H1 (cell line): ENCODE measurements at regions not wholly inside any gene's neighbourhood (a gene's known extent, or its start where the extent isn't known, plus 50 kb on each side); places are given as distances from the start of the nearest gene placed in this dataset.

ENCODE experiments used
- CTCF ChIA-PET: fragments of 300-600 bp; sonication (Branson Sonifier 250); formaldehyde crosslinking; loops from one replicate; lab custom pipeline; 2021; ENCODE audit not compliant: partially characterized antibody; lab: Charles Lee
- POLR2A ChIA-PET: fragments of 300-600 bp; sonication (Branson Sonifier 250); formaldehyde crosslinking; loops from one replicate; lab custom pipeline; 2021; ENCODE audit warnings: inconsistent platforms; ENCODE audit not compliant: partially characterized antibody; lab: Charles Lee
- DNase-seq, 2 experiments: peaks; one replicate each; pipeline versions ENCODE4 v3.0.0 to v3.0.0-alpha.2; 2010 to 2022; ENCODE audit warnings: low spot score in 2 of 2, low read depth in 1 of 2, mixed read lengths in 1 of 2
- FAIRE-seq: peaks from 2 replicates; lab custom pipeline; 2011; peaks lifted over from hg19 to GRCh38; lab: Jason Lieb, UNC
- H2AFZ ChIP-seq: 2 replicates; pipeline ENCODE4 v1.8.1; 2012; ENCODE audit warnings: low read length, inconsistent platforms
- H2AK5ac ChIP-seq: 2 replicates; pipeline ENCODE4 v1.6.1; 2013; ENCODE audit warnings: low read depth, low read length
- H2BK120ac ChIP-seq: replicated peaks from 2 replicates; pipeline ENCODE3; 2013; ENCODE audit warnings: low read depth, low read length, inconsistent platforms
- H2BK12ac ChIP-seq: 2 replicates; pipeline ENCODE4 v1.6.1; 2013; ENCODE audit warnings: low read depth, low read length
- H2BK15ac ChIP-seq: 2 replicates; pipeline ENCODE4 v1.6.1; 2013; ENCODE audit warnings: low read length
- H2BK20ac ChIP-seq: 2 replicates; pipeline ENCODE4 v1.6.1; 2013; ENCODE audit warnings: low read length
- H2BK5ac ChIP-seq: 2 replicates; pipeline ENCODE4 v1.6.1; 2013; ENCODE audit warnings: low read depth, low read length
- H3K14ac ChIP-seq: 2 replicates; pipeline ENCODE4 v1.6.1; 2013; ENCODE audit warnings: inconsistent platforms; ENCODE audit not compliant: insufficient read length
- H3K18ac ChIP-seq: 2 replicates; pipeline ENCODE4 v1.6.1; 2013; ENCODE audit warnings: low read length; ENCODE audit errors: extremely low read depth
- H3K23ac ChIP-seq: 2 replicates; pipeline ENCODE4 v1.6.1; 2013; ENCODE audit warnings: inconsistent platforms; ENCODE audit not compliant: insufficient read length
- H3K23me2 ChIP-seq: 2 replicates; pipeline ENCODE4 v1.6.1; 2013; ENCODE audit warnings: low read depth, low read length
- H3K27ac ChIP-seq: 2 replicates; pipeline ENCODE4 v1.6.1; 2011; ENCODE audit warnings: low read depth, low read length, inconsistent platforms
- H3K27me3 ChIP-seq, 4 experiments: replicated peaks in 1 of 4; 1 replicate in 1 of 4; 2 replicates in 3 of 4; pipeline versions ENCODE4 v1.6.1 to v1.8.1; 2011 to 2013; ENCODE audit warnings: low read length in 3 of 4, mild to moderate bottlenecking in 3 of 4, inconsistent platforms in 2 of 4, mixed read lengths in 2 of 4, moderate library complexity in 1 of 4; ENCODE audit not compliant: control insufficient read depth in 3 of 4, insufficient read depth in 3 of 4; ENCODE audit errors: extremely low read depth in 1 of 4
- H3K36me3 ChIP-seq, 4 experiments: 2 replicates each; pipeline versions ENCODE4 v1.6.1 to v1.8.1; 2011 to 2013; ENCODE audit warnings: mild to moderate bottlenecking in 4 of 4, low read length in 3 of 4, moderate library complexity in 2 of 4, control low read depth in 1 of 4, inconsistent platforms in 1 of 4; ENCODE audit not compliant: insufficient read depth in 4 of 4, control insufficient read depth in 2 of 4
- H3K4ac ChIP-seq: replicated peaks from 2 replicates; pipeline ENCODE3; 2013; ENCODE audit warnings: low read length, low read depth, mixed read lengths, inconsistent platforms; ENCODE audit not compliant: insufficient read length
- H3K4me1 ChIP-seq, 4 experiments: replicated peaks in 1 of 4; 1 replicate in 1 of 4; 2 replicates in 3 of 4; pipeline versions ENCODE4 v1.6.1 to v1.8.1; 2011 to 2013; ENCODE audit warnings: low read length in 3 of 4, inconsistent platforms in 2 of 4, mixed read lengths in 1 of 4; ENCODE audit not compliant: insufficient read depth in 4 of 4, control insufficient read depth in 3 of 4
- H3K4me2 ChIP-seq, 2 experiments: 2 replicates each; pipeline versions ENCODE4 v1.6.1 to v1.8.1; 2011 to 2013; ENCODE audit warnings: low read depth in 2 of 2, low read length in 2 of 2, control low read depth in 1 of 2, inconsistent platforms in 1 of 2, mild to moderate bottlenecking in 1 of 2; ENCODE audit not compliant: insufficient read depth in 1 of 2
- H3K4me3 ChIP-seq, 4 experiments: fragments of 200-600, 300-600 bp in 1 of 4; sonication (generic), shearing (Covaris generic), sonication (Bioruptor Twin) in 1 of 4; 2 replicates each; pipeline versions ENCODE4 v1.5.1 to v1.8.1; 2011 to 2016; ENCODE audit warnings: low read length in 4 of 4, low read depth in 3 of 4, control low read depth in 2 of 4, inconsistent platforms in 2 of 4, mild to moderate bottlenecking in 2 of 4, mixed read lengths in 1 of 4, moderate library complexity in 1 of 4; ENCODE audit not compliant: insufficient read depth in 2 of 4; ENCODE audit errors: extremely low read depth in 1 of 4
- H3K56ac ChIP-seq: replicated peaks from 2 replicates; pipeline ENCODE3; 2013; ENCODE audit warnings: low read depth, mild to moderate bottlenecking, mixed read lengths, low read length, inconsistent platforms; ENCODE audit not compliant: insufficient read length
- H3K79me1 ChIP-seq: 2 replicates; pipeline ENCODE4 v1.6.1; 2013; ENCODE audit warnings: low read depth, low read length, control low read depth
- H3K79me2 ChIP-seq, 2 experiments: 2 replicates each; pipeline versions ENCODE4 v1.6.1 to v1.8.1; 2012 to 2013; ENCODE audit warnings: low read length in 2 of 2, mild to moderate bottlenecking in 2 of 2, inconsistent platforms in 1 of 2; ENCODE audit not compliant: insufficient read depth in 2 of 2, control insufficient read depth in 1 of 2
- H3K9ac ChIP-seq, 4 experiments: replicated peaks in 1 of 4; 1 replicate in 1 of 4; 2 replicates in 3 of 4; pipeline versions ENCODE4 v1.6.1 to v1.8.1; 2011 to 2013; ENCODE audit warnings: low read depth in 3 of 4, low read length in 3 of 4, control low read depth in 2 of 4, mild to moderate bottlenecking in 2 of 4, moderate library complexity in 2 of 4, inconsistent platforms in 1 of 4; ENCODE audit errors: extremely low read depth in 1 of 4
- H3K9me3 ChIP-seq, 2 experiments: 2 replicates each; pipeline versions ENCODE4 v1.6.1 to v1.8.1; 2012 to 2013; ENCODE audit warnings: mild to moderate bottlenecking in 2 of 2, moderate library complexity in 2 of 2, control low read depth in 1 of 2, inconsistent platforms in 1 of 2, low read depth in 1 of 2, low read length in 1 of 2, mixed read lengths in 1 of 2; ENCODE audit not compliant: insufficient read depth in 2 of 2
- H4K20me1 ChIP-seq, 2 experiments: replicated peaks in 1 of 2; 2 replicates each; pipeline versions ENCODE3 to v1.8.1; 2011 to 2013; ENCODE audit warnings: inconsistent platforms in 2 of 2, low read length in 2 of 2, mild to moderate bottlenecking in 1 of 2; ENCODE audit not compliant: insufficient read depth in 2 of 2, control insufficient read depth in 1 of 2
- H4K5ac ChIP-seq: 2 replicates; pipeline ENCODE4 v1.6.1; 2013; ENCODE audit warnings: low read length, low read depth, mixed read lengths, inconsistent platforms; ENCODE audit not compliant: insufficient read length
- H4K8ac ChIP-seq: 2 replicates; pipeline ENCODE4 v1.8.0; 2013; ENCODE audit warnings: mild to moderate bottlenecking, moderate library complexity, low read length, inconsistent platforms; ENCODE audit not compliant: insufficient read depth; ENCODE audit errors: extremely low read depth
- H4K91ac ChIP-seq: replicated peaks from 2 replicates; pipeline ENCODE3; 2013; ENCODE audit warnings: low read length, mixed read lengths, inconsistent platforms; ENCODE audit not compliant: insufficient read length
- GABPA ChIP-seq: IDR thresholded peaks from 2 replicates; pipeline ENCODE4 v1.6.1; 2011; ENCODE audit warnings: mild to moderate bottlenecking, low read length, moderate library complexity, borderline replicate concordance; ENCODE audit not compliant: insufficient read depth
- SUZ12 ChIP-seq: fragments of 200-600 bp; sonication (generic); IDR thresholded peaks from 2 replicates; pipeline ENCODE4 v1.6.1; 2012; ENCODE audit warnings: mild to moderate bottlenecking, inconsistent platforms, low read length, moderate library complexity, mixed read lengths
- WGBS, 2 experiments: shearing (Covaris generic) in 1 of 2; methylation state at CpG; one replicate each; pipeline versions ENCODE4 v1.1.6 to v1.1.7; 2013 to 2015; ENCODE audit warnings: low lambda C conversion rate in 2 of 2, mixed read lengths in 2 of 2, inconsistent platforms in 1 of 2, low coverage in 1 of 2, missing lambda C conversion rate in 1 of 2; ENCODE audit not compliant: insufficient replicate concordance in 2 of 2, insufficient coverage in 1 of 2, insufficient read length in 1 of 2; ENCODE audit errors: extremely low coverage in 1 of 2, missing lambda C conversion rate in 1 of 2; 5-methylcytosine and 5-hydroxymethylcytosine counted together
- TF ChIP-seq, protein P1 (sequence below): IDR thresholded peaks from 2 replicates; pipeline ENCODE4 v1.6.1; 2011; ENCODE audit warnings: low read length, improper control_type of control experiment

DNA sequence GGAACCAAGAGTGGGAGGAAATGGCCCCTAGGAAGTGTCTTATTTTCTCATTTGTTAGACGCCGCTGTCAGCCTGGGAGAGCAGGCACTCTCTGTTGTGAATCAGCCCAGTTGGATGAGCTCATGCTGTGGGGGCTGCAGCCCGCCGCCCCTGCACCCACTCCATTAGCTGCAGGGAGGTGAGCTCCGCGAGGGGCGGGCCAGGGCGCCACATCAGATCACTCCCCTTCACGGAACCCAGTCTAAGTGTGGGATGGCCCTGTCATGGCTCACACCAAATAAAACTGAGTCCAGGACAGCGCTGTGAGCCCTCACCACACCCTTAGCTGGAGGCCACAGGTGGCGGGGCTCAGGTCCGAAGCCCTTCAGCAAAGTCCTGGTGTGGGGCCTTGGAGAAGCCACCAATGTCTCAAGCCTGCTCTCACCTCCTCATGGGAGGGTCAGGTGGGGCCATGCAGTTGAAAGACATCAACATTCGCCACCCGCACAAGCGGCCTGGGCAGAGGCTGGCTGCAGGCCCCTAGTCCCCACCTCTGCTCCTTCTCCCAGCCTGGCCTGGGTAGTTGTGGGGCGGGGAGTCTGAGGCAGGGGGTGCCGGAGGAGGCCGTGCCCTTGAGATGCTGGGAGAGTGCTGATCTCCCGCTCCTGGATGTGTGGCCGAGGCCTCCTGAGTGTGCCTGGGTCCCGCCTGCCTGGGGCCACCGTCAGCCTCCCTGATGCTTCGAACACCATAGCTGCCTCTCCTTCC lies 66.2 kb upstream of the SLCO4A1 start:
- no peak overlapping the region for H2BK12ac ChIP-seq
- no peaks in the 10 kb centered on the region for H3K79me2 ChIP-seq
- H3K4ac ChIP-seq = no peak overlapping the region
- no peak overlapping the region for H2BK15ac ChIP-seq
- H3K14ac ChIP-seq = no peak overlapping the region
- H4K5ac ChIP-seq = no peak overlapping the region
- H3K23me2 ChIP-seq = no peaks in the 10 kb centered on the region
- H3K56ac ChIP-seq = no peak overlapping the region
- no peak overlapping the region for H2AK5ac ChIP-seq
- H3K9me3 ChIP-seq = peaks cover 3 to 5% of the 10 kb centered on the region in 2 experiments; a peak in 1 of 4 replicates
- H2AFZ ChIP-seq = no peak overlapping the region
- no peak for TF ChIP-seq GABPA
- TF ChIP-seq, protein P1, sequence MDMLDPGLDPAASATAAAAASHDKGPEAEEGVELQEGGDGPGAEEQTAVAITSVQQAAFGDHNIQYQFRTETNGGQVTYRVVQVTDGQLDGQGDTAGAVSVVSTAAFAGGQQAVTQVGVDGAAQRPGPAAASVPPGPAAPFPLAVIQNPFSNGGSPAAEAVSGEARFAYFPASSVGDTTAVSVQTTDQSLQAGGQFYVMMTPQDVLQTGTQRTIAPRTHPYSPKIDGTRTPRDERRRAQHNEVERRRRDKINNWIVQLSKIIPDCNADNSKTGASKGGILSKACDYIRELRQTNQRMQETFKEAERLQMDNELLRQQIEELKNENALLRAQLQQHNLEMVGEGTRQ = no peak
- no peak for TF ChIP-seq SUZ12
- H3K23ac ChIP-seq = no peak overlapping the region
- peaks cover 1 to 2% of the 10 kb centered on the region in 2 experiments for H4K20me1 ChIP-seq
- DNase-seq (no peak), FAIRE-seq (no peak)
- H3K9ac ChIP-seq = no peak overlapping the region
- 83% methylated on average over 23 of the region's 23 CpGs; no CpG with 5 or more reads in 1 of the 2 experiments for WGBS, 2 experiments
- no peak overlapping the region for H3K27ac ChIP-seq
- H3K4me2 ChIP-seq = no peak overlapping the region
- POLR2A ChIA-PET = interaction anchor here (1.5 kb wide), 1 partner anchor 13 kb away, joined by 3 read pairs; no protein-coding TSS in a partner anchor
- H2BK5ac ChIP-seq = no peak overlapping the region
- no peaks in the 10 kb centered on the region for H3K36me3 ChIP-seq
- CTCF ChIA-PET = interaction anchor here (0.6 to 5.3 kb wide), 19 partner anchors 8 to 733 kb away, joined by 3 to 45 read pairs (median 4); no protein-coding TSS in a partner anchor
- H4K91ac ChIP-seq = no peak overlapping the region
- no peak overlapping the region for H3K18ac ChIP-seq
- H2BK120ac ChIP-seq = no peak overlapping the region
- no peaks in the 10 kb centered on the region for H3K27me3 ChIP-seq
- no peak overlapping the region for H3K4me3 ChIP-seq
- no peak overlapping the region for H2BK20ac ChIP-seq
- H4K8ac ChIP-seq = no peak overlapping the region
- H3K4me1 ChIP-seq = peaks cover 0 to 9% (median 3%) of the 10 kb centered on the region in 4 experiments; a peak in 1 of 7 replicates
- H3K79me1 ChIP-seq = no peaks in the 10 kb centered on the region
